ENCODE measurements at regions not wholly inside any gene's neighbourhood (a gene's known extent, or its start where the extent isn't known, plus 50 kb on each side); places are given as distances from the start of the nearest gene placed in this dataset.

DNA sequence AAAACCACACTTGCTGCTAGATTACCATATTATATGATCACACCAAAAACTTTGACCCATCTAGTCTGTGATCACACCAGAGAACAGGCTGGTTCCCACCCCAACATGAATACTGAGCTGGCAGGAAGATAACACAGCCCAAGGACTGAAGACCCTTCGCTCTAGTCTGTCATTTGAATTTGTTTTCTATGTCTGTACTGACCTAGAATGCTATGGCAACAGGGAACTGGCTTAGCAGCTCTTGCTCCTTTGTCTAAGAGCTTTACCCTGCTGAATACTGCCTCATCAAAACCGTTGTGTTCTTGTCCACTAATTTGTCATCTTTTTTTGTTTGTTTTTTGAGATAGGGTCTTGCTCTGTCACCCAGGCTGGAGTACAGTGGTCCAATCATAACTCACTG lies 420.4 kb downstream of the AASDHPPT start:
- no peak for DNase-seq (ENCODE audit: insufficient read length, low spot score, missing footprints)
- TF ChIP-seq, protein P1, sequence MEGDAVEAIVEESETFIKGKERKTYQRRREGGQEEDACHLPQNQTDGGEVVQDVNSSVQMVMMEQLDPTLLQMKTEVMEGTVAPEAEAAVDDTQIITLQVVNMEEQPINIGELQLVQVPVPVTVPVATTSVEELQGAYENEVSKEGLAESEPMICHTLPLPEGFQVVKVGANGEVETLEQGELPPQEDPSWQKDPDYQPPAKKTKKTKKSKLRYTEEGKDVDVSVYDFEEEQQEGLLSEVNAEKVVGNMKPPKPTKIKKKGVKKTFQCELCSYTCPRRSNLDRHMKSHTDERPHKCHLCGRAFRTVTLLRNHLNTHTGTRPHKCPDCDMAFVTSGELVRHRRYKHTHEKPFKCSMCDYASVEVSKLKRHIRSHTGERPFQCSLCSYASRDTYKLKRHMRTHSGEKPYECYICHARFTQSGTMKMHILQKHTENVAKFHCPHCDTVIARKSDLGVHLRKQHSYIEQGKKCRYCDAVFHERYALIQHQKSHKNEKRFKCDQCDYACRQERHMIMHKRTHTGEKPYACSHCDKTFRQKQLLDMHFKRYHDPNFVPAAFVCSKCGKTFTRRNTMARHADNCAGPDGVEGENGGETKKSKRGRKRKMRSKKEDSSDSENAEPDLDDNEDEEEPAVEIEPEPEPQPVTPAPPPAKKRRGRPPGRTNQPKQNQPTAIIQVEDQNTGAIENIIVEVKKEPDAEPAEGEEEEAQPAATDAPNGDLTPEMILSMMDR (IDR thresholded peaks at IDR 0.05; ENCODE audit: extremely low read depth, low read depth, low read length), result no peak
- H3K27me3 ChIP-seq (ENCODE audit: insufficient read depth, low read length), result no peaks in the 10 kb centered on the region
- H3K9me3 ChIP-seq (ENCODE audit: low read depth, low read length), result no peaks in the 10 kb centered on the region
- no peaks in the 10 kb centered on the region for H3K4me1 ChIP-seq (ENCODE audit: insufficient read depth, low read length)
- no peaks in the 10 kb centered on the region for H3K79me2 ChIP-seq (ENCODE audit: insufficient read depth, low read length)
- no peak overlapping the region for H2AFZ ChIP-seq (ENCODE audit: low read length)
- no peaks in the 10 kb centered on the region for H4K20me1 ChIP-seq (ENCODE audit: insufficient read depth, low read length)
- no peak overlapping the region for H3K4me2 ChIP-seq (ENCODE audit: insufficient read depth, low read length)
- no peak overlapping the region for H3K27ac ChIP-seq (ENCODE audit: low read depth, low read length)
- H3K36me3 ChIP-seq (ENCODE audit: insufficient read depth, low read length), result no peaks in the 10 kb centered on the region
- no peak overlapping the region for H3K4me3 ChIP-seq (ENCODE audit: insufficient read depth, low read length)

DNA sequence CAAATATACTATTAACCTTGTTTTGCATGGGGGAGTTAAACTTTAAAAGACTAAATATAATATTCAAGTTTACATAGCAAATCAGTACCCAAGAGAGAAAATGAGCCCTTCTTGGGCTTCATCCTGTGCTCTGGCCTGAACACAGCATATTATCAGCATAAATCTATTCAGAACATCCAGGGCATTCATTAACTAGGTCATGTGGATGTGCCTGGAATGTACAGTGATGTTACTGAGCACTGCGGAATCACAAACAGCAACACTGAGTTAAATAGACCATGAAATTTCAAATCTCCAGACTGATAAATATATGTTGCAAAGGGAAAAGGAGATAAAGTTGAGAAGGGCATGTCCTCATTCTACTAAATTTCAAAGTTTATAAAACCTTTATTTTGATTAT lies 426.4 kb downstream of the AASDHPPT start:
- Histone ChIP-seq H3K4me1 (ENCODE audit: insufficient read depth, low read length) (no peaks in the 10 kb centered on the region), H3K27ac (ENCODE audit: low read depth, low read length) (no peak overlapping the region), H3K27me3 (ENCODE audit: insufficient read depth, low read length) (no peaks in the 10 kb centered on the region), H4K20me1 (ENCODE audit: insufficient read depth, low read length) (no peaks in the 10 kb centered on the region), H3K79me2 (ENCODE audit: insufficient read depth, low read length) (no peaks in the 10 kb centered on the region), H3K4me2 (ENCODE audit: insufficient read depth, low read length) (no peak overlapping the region), H3K4me3 (ENCODE audit: insufficient read depth, low read length) (no peak overlapping the region), H3K9me3 (ENCODE audit: low read depth, low read length) (no peaks in the 10 kb centered on the region), H2AFZ (ENCODE audit: low read length) (no peak overlapping the region), H3K36me3 (ENCODE audit: insufficient read depth, low read length) (no peaks in the 10 kb centered on the region)
- DNase-seq (ENCODE audit: insufficient read length, low spot score, missing footprints), result no peak
- TF ChIP-seq, protein P1 (IDR thresholded peaks at IDR 0.05; ENCODE audit: extremely low read depth, low read depth, low read length), result no peak

DNA sequence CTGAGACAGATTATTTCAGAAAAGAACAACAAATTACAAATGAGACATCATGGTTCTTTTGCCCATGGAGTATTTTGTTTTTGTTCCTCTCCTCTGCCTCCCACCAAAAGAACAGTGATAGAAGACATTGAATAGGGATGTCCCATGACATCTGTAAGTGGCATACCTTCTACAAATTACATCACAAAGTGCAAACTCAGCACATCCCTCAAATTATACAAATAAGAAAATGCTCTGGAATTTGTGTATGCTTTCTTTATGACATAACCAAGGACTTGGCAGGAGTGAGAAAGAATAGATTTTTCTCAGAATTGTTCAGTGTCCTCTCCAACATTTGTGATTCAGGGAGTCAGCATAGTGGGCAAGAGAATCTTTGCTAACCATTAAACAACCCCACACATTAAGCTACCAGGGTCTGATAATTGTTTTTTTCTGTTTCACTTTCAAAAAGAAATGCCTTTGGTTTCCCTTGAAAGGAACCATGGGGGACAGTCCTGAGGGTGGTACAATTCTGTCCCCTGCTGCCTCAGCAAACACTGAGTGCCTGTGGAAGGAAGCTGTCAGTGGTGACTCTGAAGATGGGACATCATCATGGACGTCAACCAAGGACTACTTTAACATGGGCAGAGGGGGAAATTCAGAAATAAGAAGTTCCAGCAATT lies 430.3 kb downstream of the AASDHPPT start:
- Histone ChIP-seq H2AFZ (ENCODE audit: low read length) (no peak overlapping the region), H3K4me1 (ENCODE audit: insufficient read depth, low read length) (no peaks in the 10 kb centered on the region), H4K20me1 (ENCODE audit: insufficient read depth, low read length) (no peaks in the 10 kb centered on the region), H3K27ac (ENCODE audit: low read depth, low read length) (no peak overlapping the region), H3K4me3 (ENCODE audit: insufficient read depth, low read length) (no peak overlapping the region), H3K27me3 (ENCODE audit: insufficient read depth, low read length) (no peaks in the 10 kb centered on the region), H3K9me3 (ENCODE audit: low read depth, low read length) (no peaks in the 10 kb centered on the region), H3K79me2 (ENCODE audit: insufficient read depth, low read length) (no peaks in the 10 kb centered on the region), H3K4me2 (ENCODE audit: insufficient read depth, low read length) (no peak overlapping the region), H3K36me3 (ENCODE audit: insufficient read depth, low read length) (no peaks in the 10 kb centered on the region)
- no peak for DNase-seq (ENCODE audit: insufficient read length, low spot score, missing footprints)
- TF ChIP-seq, protein P1 (IDR thresholded peaks at IDR 0.05; ENCODE audit: extremely low read depth, low read depth, low read length), result no peak

DNA sequence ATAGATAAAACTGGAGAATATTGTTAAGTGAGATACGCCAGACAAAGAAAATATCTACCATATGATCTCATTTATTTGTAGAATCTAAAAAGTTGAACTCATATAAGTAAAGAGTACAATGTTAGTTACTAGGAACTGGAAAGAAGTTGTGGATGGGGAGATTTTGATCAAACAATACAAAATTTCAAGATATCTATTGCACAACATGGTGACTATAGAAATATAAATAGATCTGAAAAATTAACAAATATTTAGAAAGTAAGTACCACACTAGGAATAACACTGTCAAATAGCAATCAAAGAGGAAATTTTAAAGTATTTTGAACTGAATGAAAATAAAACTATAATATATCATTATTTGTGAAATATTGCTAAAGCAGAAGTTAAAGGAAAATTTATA lies 437.2 kb downstream of the AASDHPPT start:
- Histone ChIP-seq H3K79me2 (ENCODE audit: insufficient read depth, low read length) (no peaks in the 10 kb centered on the region), H3K27ac (ENCODE audit: low read depth, low read length) (no peak overlapping the region), H3K4me2 (ENCODE audit: insufficient read depth, low read length) (no peak overlapping the region), H3K4me3 (ENCODE audit: insufficient read depth, low read length) (no peak overlapping the region), H3K9me3 (ENCODE audit: low read depth, low read length) (no peaks in the 10 kb centered on the region), H2AFZ (ENCODE audit: low read length) (no peak overlapping the region), H3K4me1 (ENCODE audit: insufficient read depth, low read length) (no peaks in the 10 kb centered on the region), H3K36me3 (ENCODE audit: insufficient read depth, low read length) (no peaks in the 10 kb centered on the region), H4K20me1 (ENCODE audit: insufficient read depth, low read length) (no peaks in the 10 kb centered on the region), H3K27me3 (ENCODE audit: insufficient read depth, low read length) (no peaks in the 10 kb centered on the region)
- no peak for DNase-seq (ENCODE audit: insufficient read length, low spot score, missing footprints)
- TF ChIP-seq, protein P1 (IDR thresholded peaks at IDR 0.05; ENCODE audit: extremely low read depth, low read depth, low read length), result no peak

Measured in osteoblast (primary cell).